Ecto neural progenitor cell (in vitro differentiated cells): ENCODE measurements at regions not wholly inside any gene's neighbourhood (a gene's known extent, or its start where the extent isn't known, plus 50 kb on each side); places are given as distances from the start of the nearest gene placed in this dataset.
"Not testable (repeated sequence)": the region's sequence is repeated elsewhere in the genome, so short reads cannot be mapped to it uniquely, and the experiment has no call there.

Source experiments
- DNase-seq: peaks from one replicate; pipeline ENCODE4 v3.0.0-alpha.2; 2018; ENCODE audit warnings: low spot score

DNA sequence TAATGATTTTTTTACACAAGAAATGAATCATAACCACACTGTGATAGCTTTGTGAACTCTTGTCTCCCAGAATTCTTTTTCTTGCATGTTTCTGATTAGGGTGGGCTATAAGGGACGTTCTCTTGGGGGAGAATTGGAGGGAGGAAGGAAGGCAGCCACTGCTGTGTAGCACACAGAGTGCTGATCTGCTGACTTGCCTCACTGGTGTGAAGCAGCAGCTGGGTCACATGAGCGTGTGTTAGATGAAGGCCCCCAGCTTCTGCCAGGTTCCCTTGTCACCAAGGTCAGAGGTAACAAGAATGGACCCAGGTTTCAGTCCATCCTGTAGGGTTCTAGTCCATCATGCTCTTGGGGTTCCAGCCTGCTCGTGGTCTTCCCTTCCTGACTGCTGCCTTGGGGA lies 107.4 kb upstream of the GLI2 start:
- DNase-seq = peak; percentile 21

DNA sequence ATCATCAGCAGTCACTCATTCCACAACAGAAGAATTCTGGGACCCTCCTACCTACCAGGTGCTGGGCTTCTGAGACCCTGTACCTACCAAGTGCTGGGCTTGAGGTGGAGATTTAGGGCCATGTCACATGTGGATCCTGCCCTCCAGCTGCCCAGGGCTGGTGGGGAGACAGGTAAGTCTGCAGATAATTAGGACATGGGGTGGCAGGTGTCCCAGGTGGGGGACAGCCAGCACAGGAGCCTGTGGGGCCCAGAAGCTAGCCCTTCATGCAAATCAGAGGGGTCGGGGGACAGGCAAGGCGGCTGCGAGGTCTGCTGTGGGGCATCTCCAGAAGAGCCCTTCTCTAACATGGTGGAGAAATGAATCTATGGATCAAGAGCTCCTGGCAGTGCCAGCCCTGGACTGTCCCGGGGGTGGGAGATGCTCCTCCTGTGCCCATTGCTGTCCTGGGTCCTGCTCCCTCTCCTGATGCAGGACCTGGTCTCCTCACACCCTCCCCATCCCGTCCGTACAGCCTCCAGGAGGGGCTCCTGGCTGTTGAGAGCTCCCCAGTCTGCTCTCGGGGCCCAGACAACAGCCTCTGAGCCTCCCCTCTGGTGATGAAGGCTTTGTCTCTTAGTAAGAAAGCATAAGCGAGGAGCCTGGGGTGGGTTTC lies 106.3 kb upstream of the GLI2 start:
- peak; percentile 37 for DNase-seq

DNA sequence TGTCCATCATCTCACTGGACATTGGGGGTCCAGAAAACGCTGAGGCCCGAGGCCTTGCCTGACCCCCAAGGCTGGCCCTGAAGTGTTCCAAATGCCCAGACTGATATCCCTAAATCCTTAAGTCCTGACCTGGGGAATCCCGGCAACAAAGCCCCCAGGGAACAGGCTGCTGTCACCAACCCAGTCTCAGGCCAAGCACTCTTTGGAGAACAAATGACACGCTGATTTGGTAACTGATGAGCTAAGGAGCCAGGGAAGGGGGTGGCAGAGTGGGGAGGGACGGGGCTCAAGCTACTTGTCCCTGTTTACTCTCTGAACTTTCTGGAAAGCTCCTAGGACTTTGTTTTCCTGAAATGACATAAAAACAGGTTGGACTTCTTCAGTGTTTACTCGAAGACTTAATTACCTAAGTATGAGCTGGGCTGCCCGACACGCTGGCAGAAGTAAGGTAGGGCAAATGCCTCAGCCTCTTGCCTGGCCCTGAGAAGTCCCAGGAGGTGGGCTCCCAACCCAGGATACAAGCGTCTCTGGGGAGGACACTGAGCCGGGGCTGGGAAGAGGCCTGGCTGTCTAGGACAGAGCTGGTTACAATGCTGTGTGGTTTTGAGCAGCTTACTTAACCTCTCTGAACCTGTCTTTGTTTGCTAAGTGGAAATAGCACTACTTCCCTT lies 105.5 kb upstream of the GLI2 start:
- DNase-seq = no peak

DNA sequence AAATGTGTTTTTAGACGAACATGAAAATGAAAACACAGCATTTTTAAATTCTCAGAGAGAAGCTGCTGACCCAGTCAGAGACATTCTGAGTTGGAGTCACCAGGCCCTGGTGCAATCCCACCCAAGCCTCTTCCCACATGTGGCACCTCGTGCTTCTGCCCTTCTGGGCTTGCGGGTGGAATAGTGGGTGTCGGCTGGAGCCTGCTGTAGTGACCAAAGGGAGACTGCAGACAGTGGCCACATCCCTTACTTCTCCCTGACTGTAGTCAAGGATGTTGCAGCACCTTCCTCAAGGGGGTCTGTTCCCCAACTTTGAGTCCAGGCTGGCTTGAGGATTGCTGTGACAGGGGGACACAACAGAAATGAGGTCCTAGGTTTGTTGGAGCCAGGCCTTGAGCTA lies 104.4 kb upstream of the GLI2 start:
- peak; percentile 32 for DNase-seq

GRCh38 chr2:120631724-120632123 lies 103.9 kb upstream of the GLI2 start:
- DNase-seq = peak; percentile 24

DNA sequence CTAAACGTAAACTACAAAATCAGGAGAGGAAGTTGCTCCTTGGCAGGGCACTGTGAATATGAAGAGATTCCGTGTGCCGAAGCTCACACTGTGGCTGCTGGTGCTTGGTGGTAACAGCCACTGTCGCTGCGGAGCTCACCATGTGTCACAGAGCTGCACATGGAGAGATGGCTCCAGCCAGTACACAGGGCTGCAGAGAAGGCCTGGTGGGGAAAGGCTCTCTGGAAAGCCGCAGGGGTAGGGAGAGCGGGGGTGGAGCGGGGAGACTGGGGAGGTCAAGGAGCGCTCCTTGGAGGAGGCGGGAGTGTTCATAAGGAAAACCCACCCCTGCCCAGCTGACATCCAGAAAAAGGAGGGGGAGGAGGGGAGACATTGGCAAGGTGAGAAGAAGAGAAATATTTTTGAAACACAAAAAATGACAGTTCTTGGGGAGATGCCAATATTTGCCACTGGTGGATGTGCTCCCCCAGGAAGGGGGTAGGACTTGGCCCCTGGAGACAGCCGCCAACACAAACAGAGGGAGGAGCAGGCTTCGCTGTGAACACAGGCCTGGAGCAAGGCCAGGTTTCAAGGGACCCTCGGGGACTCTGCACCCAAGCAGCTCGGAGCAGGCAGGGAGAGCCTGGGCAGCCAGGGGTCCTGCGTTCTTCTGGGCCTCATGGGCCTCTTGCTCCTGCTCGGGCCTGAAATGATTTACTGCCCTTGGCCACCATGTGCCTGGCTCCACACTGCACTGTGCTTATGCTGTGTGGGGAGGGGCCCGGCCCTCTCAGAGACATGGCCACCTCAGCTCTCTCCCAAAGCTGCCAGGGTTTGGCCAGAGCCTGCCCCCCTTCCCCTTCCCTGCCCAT lies 102.6 kb upstream of the GLI2 start:
- peak; percentile 37 for DNase-seq

GRCh38 chr2:120634533-120634932 lies 101.1 kb upstream of the GLI2 start:
- peak; percentile 16 for DNase-seq

DNA sequence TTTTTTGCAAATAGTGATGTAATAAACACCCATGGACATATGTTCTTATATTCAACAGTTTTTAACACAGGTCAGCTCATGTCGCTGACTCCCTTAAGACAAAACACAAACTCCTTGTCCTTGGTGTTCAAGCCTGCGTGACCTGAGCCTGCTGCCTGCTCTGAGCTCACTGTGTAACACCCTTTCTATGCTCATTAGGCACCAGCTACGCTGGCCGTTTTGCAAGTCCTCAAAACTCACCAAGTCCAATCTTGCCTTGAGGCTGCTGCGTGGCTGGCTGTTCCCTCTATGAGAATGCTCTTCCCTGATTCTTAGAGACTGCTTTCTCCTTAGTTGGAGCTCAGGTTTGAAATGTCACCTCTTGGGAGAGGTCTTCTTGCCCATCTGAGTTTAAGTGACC lies 100.5 kb upstream of the GLI2 start:
- DNase-seq = peak; percentile 11

GRCh38 chr2:120637847-120638246 lies 97.8 kb upstream of the GLI2 start:
- peak; percentile 14 for DNase-seq

DNA sequence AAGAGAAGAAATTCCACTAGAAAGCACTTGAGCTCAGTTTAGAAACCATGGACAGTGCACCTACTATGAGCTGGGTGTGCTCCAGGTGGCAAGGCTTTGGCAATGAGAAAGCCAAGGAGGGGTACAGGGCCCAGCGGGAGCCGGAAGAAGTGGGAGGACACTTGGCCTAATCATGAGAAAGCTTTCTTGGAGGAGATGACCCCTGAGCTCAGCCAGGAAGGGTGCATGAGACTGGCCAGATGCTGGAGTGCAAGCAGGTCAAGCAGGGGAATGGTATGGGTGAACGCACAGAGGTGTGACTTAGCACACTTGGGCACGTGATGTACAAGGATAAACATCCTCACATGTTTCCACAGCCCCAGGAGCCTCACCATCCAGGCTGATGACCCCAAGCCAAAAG lies 97.2 kb upstream of the GLI2 start:
- peak; percentile 29 for DNase-seq

DNA sequence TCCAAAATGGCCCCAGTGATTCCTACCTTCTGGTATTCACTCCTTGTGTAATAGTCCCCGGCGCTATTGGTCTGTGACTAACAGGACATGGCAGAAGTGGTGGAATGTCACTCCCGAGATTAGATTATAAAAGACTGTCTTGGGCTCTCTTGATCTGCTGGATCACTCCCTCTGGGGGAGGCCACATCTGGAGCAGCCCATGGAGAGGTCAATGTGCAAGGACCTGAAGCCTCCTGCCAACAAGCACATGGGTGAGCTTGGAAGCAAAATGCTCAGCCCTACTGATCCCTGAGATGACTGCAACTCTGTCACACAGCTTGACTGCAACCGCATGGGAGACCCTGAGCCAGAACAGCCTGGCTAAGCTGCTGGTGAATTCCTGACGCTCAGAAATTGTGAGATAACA lies 94.3 kb upstream of the GLI2 start:
- DNase-seq = no peak

DNA sequence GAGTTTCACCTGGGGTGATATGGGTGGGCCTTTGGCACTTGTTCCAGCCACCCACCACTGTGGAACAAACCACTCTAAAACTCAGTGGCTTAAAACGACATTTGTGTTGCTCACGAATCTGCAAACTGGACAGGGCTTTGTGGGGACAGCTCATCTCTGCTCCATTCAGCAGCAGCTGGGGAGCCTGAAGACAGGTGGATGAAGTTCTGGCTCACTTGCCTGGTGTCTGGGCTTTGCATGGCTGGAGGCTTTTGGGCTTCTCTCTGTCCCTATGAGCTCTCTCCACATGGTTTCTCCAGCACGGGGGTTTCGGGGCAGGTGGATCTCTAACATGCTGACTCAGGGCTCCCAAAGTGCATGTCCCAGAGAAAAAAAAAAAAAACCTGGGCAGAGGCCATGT lies 93.0 kb upstream of the GLI2 start:
- DNase-seq = no peak

- peak; percentile 4 for DNase-seq
These were observed 88.7 kb upstream of the GLI2 start for GRCh38 chr2:120646994-120647393.

GRCh38 chr2:120647487-120647886 lies 88.2 kb upstream of the GLI2 start:
- no peak for DNase-seq

GRCh38 chr2:120649381-120649780 lies 86.3 kb upstream of the GLI2 start:
- not testable (repeated sequence) for DNase-seq

GRCh38 chr2:120650022-120650644 lies 85.5 kb upstream of the GLI2 start:
- no peak for DNase-seq

- no peak for DNase-seq
These were observed 83.8 kb upstream of the GLI2 start for GRCh38 chr2:120651818-120652217.

DNA sequence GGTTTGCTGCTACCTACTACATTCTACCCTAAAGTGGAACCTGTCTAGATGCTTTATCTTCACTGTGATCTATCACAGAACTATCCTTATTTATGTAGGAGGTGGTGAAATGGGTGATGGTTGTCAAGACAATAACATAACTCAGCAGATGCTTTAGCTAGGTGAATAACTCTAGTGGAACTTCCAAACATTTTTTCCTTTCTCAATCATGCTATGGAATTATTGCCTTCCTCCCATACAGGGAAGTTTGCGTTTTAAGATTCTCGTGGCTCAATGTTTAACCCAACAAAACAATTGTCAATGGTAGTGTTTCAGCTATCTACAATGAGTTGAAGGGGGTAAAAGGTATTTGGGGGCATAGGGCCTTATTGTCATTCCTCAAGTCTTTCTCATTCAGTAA lies 82.6 kb upstream of the GLI2 start:
- no peak for DNase-seq

DNA sequence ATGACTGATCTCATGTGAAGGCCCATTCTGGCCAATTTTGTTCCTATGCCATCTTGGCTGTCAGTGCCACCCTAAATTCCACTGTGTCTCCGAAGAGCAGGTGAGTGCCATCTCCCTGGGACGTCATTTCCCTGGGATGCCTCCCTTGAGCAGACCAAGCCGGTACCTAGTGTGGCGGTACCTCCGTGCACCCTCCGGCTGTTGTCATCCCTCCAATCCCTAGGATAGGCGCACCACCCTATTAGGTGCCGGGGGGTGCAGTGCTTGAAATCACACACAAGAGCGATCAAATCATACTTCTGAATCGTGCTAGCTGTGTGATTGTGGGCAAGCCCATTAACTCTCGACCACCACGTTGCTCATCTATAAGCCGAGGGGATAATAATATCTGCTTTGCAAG lies 81.8 kb upstream of the GLI2 start:
- DNase-seq = no peak

- no peak for DNase-seq
These were observed 81.1 kb upstream of the GLI2 start for GRCh38 chr2:120654381-120655134.

DNA sequence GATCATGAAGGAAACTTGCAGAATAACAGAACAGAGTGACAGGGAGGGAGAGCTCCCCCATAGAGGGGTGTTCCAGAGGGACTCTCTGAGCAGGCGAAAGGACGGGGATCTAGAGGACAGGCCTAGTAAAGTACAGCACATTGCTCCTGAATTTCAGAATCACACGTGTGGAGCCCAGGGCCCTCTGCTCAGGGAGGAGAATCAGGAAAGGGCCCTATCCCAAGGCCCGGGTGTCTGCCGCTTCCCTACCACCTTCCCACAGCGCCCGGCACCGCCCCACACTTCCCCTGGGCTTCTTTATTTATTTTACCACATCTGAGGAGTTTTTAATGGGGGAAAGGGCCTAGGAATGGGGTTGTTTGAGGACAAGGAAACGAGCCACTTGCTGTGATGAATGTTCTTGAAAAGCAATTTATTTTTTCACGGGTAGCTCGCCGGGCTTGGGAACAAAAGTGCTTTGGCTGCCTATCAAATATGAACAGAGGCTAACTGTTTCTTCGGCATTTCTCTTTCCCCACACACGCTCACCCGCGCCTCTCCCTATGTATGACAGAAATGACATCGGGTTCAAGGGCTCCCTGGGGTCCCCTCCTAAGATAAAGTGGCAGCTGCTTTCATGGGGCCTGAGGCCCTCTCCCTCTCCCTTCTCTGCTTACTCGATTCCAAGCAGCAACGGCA lies 79.3 kb upstream of the GLI2 start:
- no peak for DNase-seq
